Globus pallidus (tissue), 1 donor: ENCODE measurements at regions not wholly inside any gene's neighbourhood (a gene's known extent, or its start where the extent isn't known, plus 50 kb on each side); places are given as distances from the start of the nearest gene placed in this dataset.

Experiments used
- DNase-seq: peaks from one replicate; pipeline ENCODE4 v3.0.0-alpha.2; 2015; ENCODE audit warnings: low spot score

- DNase-seq = no peak
Observed at GRCh38 chr6:9482030-9482738, 932.7 kb downstream of the TFAP2A start.

GRCh38 chr6:9481292-9482029, 933.4 kb downstream of the TFAP2A start:
- no peak for DNase-seq

- no peak for DNase-seq
Observed at GRCh38 chr6:9468277-9468676, 946.6 kb downstream of the TFAP2A start.

- DNase-seq = no peak
Observed at GRCh38 chr6:9467741-9468140, 947.1 kb downstream of the TFAP2A start.

- no peak for DNase-seq
Observed at GRCh38 chr6:9464583-9464982, 950.3 kb downstream of the TFAP2A start.

GRCh38 chr6:9463311-9463710, 951.6 kb downstream of the TFAP2A start:
- no peak for DNase-seq

GRCh38 chr6:9461188-9461587, 953.7 kb downstream of the TFAP2A start:
- no peak for DNase-seq

- no peak for DNase-seq
Observed at GRCh38 chr6:9458424-9458823, 956.5 kb downstream of the TFAP2A start.

GRCh38 chr6:9455864-9456658, 958.8 kb downstream of the TFAP2A start:
- DNase-seq = no peak

GRCh38 chr6:9439621-9440330, 975.1 kb downstream of the TFAP2A start:
- DNase-seq = no peak

- DNase-seq = no peak
Observed at GRCh38 chr6:9437836-9438235, 977.0 kb downstream of the TFAP2A start.

- no peak for DNase-seq
Observed at GRCh38 chr6:9435281-9435680, 979.6 kb downstream of the TFAP2A start.

GRCh38 chr6:9431945-9432344, 982.9 kb downstream of the TFAP2A start:
- DNase-seq = no peak

GRCh38 chr6:9428421-9429172, 986.3 kb downstream of the TFAP2A start:
- DNase-seq = no peak

- no peak for DNase-seq
Observed at GRCh38 chr6:9422138-9422537, 986.8 kb upstream of the SLC35B3 start.

GRCh38 chr6:9420316-9421015, 985.1 kb upstream of the SLC35B3 start:
- DNase-seq = no peak

GRCh38 chr6:9417400-9417799, 982.1 kb upstream of the SLC35B3 start:
- no peak for DNase-seq

- no peak for DNase-seq
Observed at GRCh38 chr6:9412951-9413559, 977.7 kb upstream of the SLC35B3 start.

- DNase-seq = no peak
Observed at GRCh38 chr6:9409126-9409525, 973.8 kb upstream of the SLC35B3 start.

GRCh38 chr6:9408402-9409117, 973.2 kb upstream of the SLC35B3 start:
- no peak for DNase-seq
